ENCODE measurements at regions not wholly inside any gene's neighbourhood (a gene's known extent, or its start where the extent isn't known, plus 50 kb on each side); places are given as distances from the start of the nearest gene placed in this dataset.

DNA sequence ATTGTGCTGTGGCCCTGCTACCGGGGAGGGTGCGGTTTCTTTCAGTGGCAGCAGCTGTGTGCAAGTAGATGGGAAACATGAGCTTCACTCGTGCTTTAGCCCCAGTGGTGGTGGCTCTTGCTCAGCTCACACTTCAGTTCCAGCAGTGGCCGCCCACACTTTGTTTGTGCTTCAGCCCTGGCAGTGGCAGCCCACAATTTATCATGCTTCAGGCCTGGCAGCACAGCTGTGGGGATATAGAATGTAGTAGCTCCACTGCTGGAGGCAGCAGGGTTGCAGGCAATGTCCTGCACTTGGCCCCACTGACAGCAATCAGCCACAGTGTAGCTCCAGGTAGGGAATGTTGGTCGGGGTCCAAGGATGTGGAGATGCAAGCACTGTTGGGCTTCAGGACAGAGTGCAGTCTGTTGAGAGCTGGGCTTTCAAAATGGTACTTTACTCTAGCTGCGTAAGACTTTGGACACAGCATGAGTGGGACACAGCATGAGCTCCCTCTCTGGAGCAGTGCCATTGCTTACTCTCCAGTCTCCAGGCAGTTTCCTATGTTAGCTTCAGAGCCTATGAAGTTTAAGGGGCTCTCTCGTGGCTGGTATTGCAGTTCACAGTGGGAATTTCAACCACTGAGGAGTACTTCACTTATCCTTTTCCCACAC, 413.1 kb downstream of the PDGFC start:
- no peak overlapping the region for H3K27ac ChIP-seq (ENCODE audit: low read depth in 2 of 2, low read length in 2 of 2)
- H3K27me3 ChIP-seq (ENCODE audit: control insufficient read depth in 2 of 2, insufficient read depth in 2 of 2, low read length in 2 of 2), result no peaks in the 10 kb centered on the region
- no peaks in the 10 kb centered on the region for H3K4me1 ChIP-seq (ENCODE audit: control insufficient read depth in 2 of 2, insufficient read depth in 2 of 2, low read length in 2 of 2)

DNA sequence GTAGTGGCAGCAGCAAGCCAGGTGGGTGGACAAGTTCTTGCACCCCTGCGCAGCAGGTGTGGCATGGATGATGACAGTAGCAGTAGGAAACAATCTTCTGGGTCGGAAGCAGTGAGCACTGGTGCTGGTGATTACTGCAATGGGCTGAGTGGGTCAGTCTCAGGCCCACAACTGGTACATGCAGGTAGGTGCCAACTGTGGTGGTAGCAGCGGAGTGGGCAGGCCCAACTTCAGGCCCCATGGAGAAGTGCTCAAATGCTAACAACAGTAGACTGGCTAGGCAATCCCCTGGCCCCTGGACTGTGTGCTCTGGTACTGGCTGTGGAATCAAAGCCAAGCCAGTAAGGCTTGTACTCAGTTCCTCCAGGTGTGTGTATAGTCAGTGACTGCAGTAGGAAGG, 413.7 kb downstream of the PDGFC start:
- H3K4me1 ChIP-seq (ENCODE audit: control insufficient read depth in 2 of 2, insufficient read depth in 2 of 2, low read length in 2 of 2), result no peaks in the 10 kb centered on the region
- H3K36me3 ChIP-seq (ENCODE audit: control insufficient read depth in 2 of 2, insufficient read depth in 2 of 2, low read length in 2 of 2), result no peaks in the 10 kb centered on the region
- H3K9ac ChIP-seq (ENCODE audit: low read depth in 1 of 2, low read length in 2 of 2), result no peak overlapping the region
- no peak overlapping the region for H3K27ac ChIP-seq (ENCODE audit: low read depth in 2 of 2, low read length in 2 of 2)
- H3K27me3 ChIP-seq (ENCODE audit: control insufficient read depth in 2 of 2, insufficient read depth in 2 of 2, low read length in 2 of 2), result no peaks in the 10 kb centered on the region
- no peaks in the 10 kb centered on the region for H3K9me3 ChIP-seq (ENCODE audit: control insufficient read depth in 2 of 2, low read length in 2 of 2)
- H3K4me3 ChIP-seq (ENCODE audit: low read length in 2 of 2), result no peak overlapping the region

More for the DNA sequence above, 413.1 kb downstream of the PDGFC start:
- Histone ChIP-seq H3K9ac (ENCODE audit: low read depth in 1 of 2, low read length in 2 of 2) (no peak overlapping the region), H3K9me3 (ENCODE audit: control insufficient read depth in 2 of 2, low read length in 2 of 2) (no peaks in the 10 kb centered on the region), H3K36me3 (ENCODE audit: control insufficient read depth in 2 of 2, insufficient read depth in 2 of 2, low read length in 2 of 2) (no peaks in the 10 kb centered on the region), H3K4me3 (ENCODE audit: low read length in 2 of 2) (no peak overlapping the region)

DNA sequence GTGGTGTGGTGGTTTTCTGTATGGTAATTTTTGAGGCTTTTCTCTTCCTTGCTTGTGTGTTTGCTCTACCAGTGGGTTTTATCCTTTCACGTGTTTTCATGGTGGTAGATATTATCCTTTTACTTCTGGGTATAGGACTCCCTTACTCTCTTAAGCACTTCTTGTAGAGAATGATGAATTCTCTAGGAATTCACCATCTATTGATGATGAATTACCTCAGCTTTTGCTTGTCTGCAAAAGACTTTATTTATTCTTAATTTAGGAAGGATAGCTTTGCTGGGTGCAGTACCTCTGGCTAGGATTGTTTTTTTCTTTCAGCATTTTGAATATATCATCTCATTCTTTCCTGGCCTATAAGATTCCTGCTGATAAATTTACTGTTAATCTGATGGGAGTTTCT, 415.3 kb downstream of the PDGFC start:
- Histone ChIP-seq H3K4me3 (ENCODE audit: low read length in 2 of 2) (no peak overlapping the region), H3K27me3 (ENCODE audit: control insufficient read depth in 2 of 2, insufficient read depth in 2 of 2, low read length in 2 of 2) (no peaks in the 10 kb centered on the region), H3K9ac (ENCODE audit: low read depth in 1 of 2, low read length in 2 of 2) (no peak overlapping the region), H3K9me3 (ENCODE audit: control insufficient read depth in 2 of 2, low read length in 2 of 2) (no peaks in the 10 kb centered on the region), H3K36me3 (ENCODE audit: control insufficient read depth in 2 of 2, insufficient read depth in 2 of 2, low read length in 2 of 2) (no peaks in the 10 kb centered on the region), H3K27ac (ENCODE audit: low read depth in 2 of 2, low read length in 2 of 2) (no peak overlapping the region), H3K4me1 (ENCODE audit: control insufficient read depth in 2 of 2, insufficient read depth in 2 of 2, low read length in 2 of 2) (no peaks in the 10 kb centered on the region)

DNA sequence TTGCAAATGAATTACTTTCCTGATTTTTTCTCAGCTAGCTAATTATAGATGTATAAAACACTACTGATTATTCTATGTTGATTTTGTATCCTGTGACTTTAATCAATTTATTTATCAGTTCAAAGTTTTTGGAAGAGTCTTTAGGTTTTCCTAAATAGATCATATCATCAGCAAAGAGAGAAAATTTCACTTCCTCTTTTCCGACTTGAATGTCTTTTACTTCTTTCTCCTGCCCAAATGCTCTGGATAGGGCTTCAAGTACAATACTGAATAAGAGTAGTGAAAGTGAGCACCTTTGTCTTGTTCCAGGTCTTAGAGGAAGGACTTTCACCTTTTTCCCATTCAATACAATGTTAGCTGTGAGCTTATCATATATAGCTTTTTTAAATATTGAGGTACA, 417.9 kb downstream of the PDGFC start:
- Histone ChIP-seq H3K9ac (ENCODE audit: low read depth in 1 of 2, low read length in 2 of 2) (no peak overlapping the region), H3K36me3 (ENCODE audit: control insufficient read depth in 2 of 2, insufficient read depth in 2 of 2, low read length in 2 of 2) (no peaks in the 10 kb centered on the region), H3K9me3 (ENCODE audit: control insufficient read depth in 2 of 2, low read length in 2 of 2) (no peaks in the 10 kb centered on the region), H3K4me3 (ENCODE audit: low read length in 2 of 2) (no peak overlapping the region), H3K4me1 (ENCODE audit: control insufficient read depth in 2 of 2, insufficient read depth in 2 of 2, low read length in 2 of 2) (no peaks in the 10 kb centered on the region), H3K27ac (ENCODE audit: low read depth in 2 of 2, low read length in 2 of 2) (no peak overlapping the region), H3K27me3 (ENCODE audit: control insufficient read depth in 2 of 2, insufficient read depth in 2 of 2, low read length in 2 of 2) (no peaks in the 10 kb centered on the region)

DNA sequence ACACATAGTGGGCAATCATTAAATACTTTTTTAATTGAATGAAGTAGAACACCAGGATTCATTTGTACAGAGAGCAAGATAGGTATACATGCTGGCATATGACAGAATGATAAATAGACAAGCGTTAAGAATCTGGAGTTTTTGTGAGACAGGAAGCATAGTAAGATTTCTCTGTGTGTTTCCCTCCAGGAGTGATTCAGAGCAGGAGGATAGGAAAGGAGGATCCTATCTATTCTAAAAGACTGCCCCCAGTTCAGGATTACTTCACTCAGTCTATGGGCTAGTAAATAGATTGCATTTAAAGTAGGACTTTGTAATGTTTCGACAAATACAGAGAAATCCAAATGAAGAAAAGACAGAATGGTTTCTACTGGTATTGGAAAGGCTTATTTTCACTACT, 423.7 kb downstream of the PDGFC start:
- no peaks in the 10 kb centered on the region for H3K36me3 ChIP-seq (ENCODE audit: control insufficient read depth in 2 of 2, insufficient read depth in 2 of 2, low read length in 2 of 2)
- H3K27me3 ChIP-seq (ENCODE audit: control insufficient read depth in 2 of 2, insufficient read depth in 2 of 2, low read length in 2 of 2), result no peaks in the 10 kb centered on the region
- no peak overlapping the region for H3K9ac ChIP-seq (ENCODE audit: low read depth in 1 of 2, low read length in 2 of 2)
- H3K4me3 ChIP-seq (ENCODE audit: low read length in 2 of 2), result no peak overlapping the region
- no peak overlapping the region for H3K27ac ChIP-seq (ENCODE audit: low read depth in 2 of 2, low read length in 2 of 2)
- H3K9me3 ChIP-seq (ENCODE audit: control insufficient read depth in 2 of 2, low read length in 2 of 2), result no peaks in the 10 kb centered on the region
- H3K4me1 ChIP-seq (ENCODE audit: control insufficient read depth in 2 of 2, insufficient read depth in 2 of 2, low read length in 2 of 2), result no peaks in the 10 kb centered on the region

DNA sequence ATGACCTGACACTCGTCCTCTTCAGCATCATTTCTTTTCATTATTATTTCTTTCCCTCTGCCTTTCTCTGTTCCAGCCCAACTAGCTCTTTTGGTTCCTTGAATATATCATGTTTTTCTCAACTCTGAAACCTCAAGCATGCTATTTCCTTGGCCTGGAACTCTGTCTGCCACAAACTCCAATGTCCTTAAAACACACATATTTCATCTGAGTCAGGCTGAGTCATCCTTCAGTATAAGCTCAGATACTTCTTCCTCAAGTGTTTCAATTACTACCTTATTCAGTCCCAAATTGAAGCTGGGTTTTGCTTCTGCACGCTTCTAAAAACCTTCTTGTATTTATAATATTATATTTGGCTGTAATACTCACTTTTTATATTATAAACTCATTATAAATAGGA, 424.2 kb downstream of the PDGFC start:
- no peaks in the 10 kb centered on the region for H3K27me3 ChIP-seq (ENCODE audit: control insufficient read depth in 2 of 2, insufficient read depth in 2 of 2, low read length in 2 of 2)

DNA sequence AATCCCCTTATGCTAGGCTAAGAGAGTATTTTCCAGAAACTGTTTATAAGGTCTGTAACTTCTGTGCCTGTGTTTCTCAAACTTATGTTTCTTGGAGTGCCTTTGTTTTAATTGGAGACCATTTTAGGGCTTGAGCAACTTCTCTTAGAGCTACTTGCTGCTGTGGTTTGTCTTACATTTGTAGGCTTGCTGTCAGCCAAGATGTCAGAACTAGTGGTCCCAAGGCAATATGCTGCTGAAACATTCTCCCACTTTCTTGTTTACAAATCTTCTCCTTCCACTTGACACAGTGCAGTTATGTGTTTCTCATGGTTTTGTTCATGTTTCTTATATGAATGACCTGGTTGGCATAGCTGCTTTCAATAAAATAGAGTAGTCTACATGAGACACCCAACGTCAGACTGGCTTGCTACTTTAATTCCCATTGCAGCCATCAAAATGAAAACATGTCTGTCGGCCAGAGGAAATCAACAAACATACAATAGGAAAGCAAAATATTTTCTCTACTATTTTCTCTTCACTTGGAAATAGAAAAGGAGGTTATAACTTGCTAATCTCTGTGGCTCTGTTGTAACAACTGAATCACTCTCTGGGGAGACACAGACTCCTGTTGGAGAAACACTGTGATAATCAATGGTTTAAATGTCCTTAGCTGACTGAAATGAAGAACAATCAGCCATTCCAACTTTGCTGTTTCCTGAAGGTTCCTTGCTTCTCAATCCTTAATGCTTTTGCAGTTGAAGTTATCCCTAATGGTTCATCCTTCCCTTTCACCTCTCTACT, 426.4 kb downstream of the PDGFC start:
- Histone ChIP-seq H3K4me1 (ENCODE audit: control insufficient read depth in 2 of 2, insufficient read depth in 2 of 2, low read length in 2 of 2) (no peaks in the 10 kb centered on the region), H3K4me3 (ENCODE audit: low read length in 2 of 2) (no peak overlapping the region), H3K27ac (ENCODE audit: low read depth in 2 of 2, low read length in 2 of 2) (no peak overlapping the region), H3K9me3 (ENCODE audit: control insufficient read depth in 2 of 2, low read length in 2 of 2) (no peaks in the 10 kb centered on the region), H3K9ac (ENCODE audit: low read depth in 1 of 2, low read length in 2 of 2) (no peak overlapping the region), H3K27me3 (ENCODE audit: control insufficient read depth in 2 of 2, insufficient read depth in 2 of 2, low read length in 2 of 2) (no peaks in the 10 kb centered on the region), H3K36me3 (ENCODE audit: control insufficient read depth in 2 of 2, insufficient read depth in 2 of 2, low read length in 2 of 2) (no peaks in the 10 kb centered on the region)

More for the DNA sequence above, 424.2 kb downstream of the PDGFC start:
- H3K9ac ChIP-seq (ENCODE audit: low read depth in 1 of 2, low read length in 2 of 2), result no peak overlapping the region
- H3K9me3 ChIP-seq (ENCODE audit: control insufficient read depth in 2 of 2, low read length in 2 of 2), result no peaks in the 10 kb centered on the region
- no peak overlapping the region for H3K27ac ChIP-seq (ENCODE audit: low read depth in 2 of 2, low read length in 2 of 2)
- no peak overlapping the region for H3K4me3 ChIP-seq (ENCODE audit: low read length in 2 of 2)
- H3K4me1 ChIP-seq (ENCODE audit: control insufficient read depth in 2 of 2, insufficient read depth in 2 of 2, low read length in 2 of 2), result no peaks in the 10 kb centered on the region
- H3K36me3 ChIP-seq (ENCODE audit: control insufficient read depth in 2 of 2, insufficient read depth in 2 of 2, low read length in 2 of 2), result no peaks in the 10 kb centered on the region

DNA sequence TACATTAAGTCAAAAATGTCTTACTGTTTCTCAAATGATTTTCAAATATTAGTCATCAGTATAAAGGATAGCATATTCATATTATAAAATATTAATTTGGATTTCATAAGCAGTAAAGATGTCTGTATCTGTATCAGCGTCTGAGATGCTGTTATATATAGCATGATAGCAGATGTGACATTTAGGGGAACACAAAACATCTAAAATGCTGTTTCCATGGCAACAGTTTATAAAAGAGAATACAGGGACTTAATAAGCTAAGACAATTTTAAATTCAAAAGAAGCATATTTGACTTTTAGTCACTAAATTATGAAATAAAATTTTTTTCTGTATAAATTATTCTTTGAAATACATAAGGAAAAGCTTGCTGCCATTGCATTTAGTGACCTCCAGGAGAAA, 432.2 kb downstream of the PDGFC start:
- H3K9me3 ChIP-seq (ENCODE audit: control insufficient read depth in 2 of 2, low read length in 2 of 2), result no peaks in the 10 kb centered on the region
- no peaks in the 10 kb centered on the region for H3K27me3 ChIP-seq (ENCODE audit: control insufficient read depth in 2 of 2, insufficient read depth in 2 of 2, low read length in 2 of 2)
- H3K9ac ChIP-seq (ENCODE audit: low read depth in 1 of 2, low read length in 2 of 2), result no peak overlapping the region
- H3K36me3 ChIP-seq (ENCODE audit: control insufficient read depth in 2 of 2, insufficient read depth in 2 of 2, low read length in 2 of 2), result no peaks in the 10 kb centered on the region
- H3K4me3 ChIP-seq (ENCODE audit: low read length in 2 of 2), result no peak overlapping the region
- no peaks in the 10 kb centered on the region for H3K4me1 ChIP-seq (ENCODE audit: control insufficient read depth in 2 of 2, insufficient read depth in 2 of 2, low read length in 2 of 2)
- H3K27ac ChIP-seq (ENCODE audit: low read depth in 2 of 2, low read length in 2 of 2), result no peak overlapping the region

DNA sequence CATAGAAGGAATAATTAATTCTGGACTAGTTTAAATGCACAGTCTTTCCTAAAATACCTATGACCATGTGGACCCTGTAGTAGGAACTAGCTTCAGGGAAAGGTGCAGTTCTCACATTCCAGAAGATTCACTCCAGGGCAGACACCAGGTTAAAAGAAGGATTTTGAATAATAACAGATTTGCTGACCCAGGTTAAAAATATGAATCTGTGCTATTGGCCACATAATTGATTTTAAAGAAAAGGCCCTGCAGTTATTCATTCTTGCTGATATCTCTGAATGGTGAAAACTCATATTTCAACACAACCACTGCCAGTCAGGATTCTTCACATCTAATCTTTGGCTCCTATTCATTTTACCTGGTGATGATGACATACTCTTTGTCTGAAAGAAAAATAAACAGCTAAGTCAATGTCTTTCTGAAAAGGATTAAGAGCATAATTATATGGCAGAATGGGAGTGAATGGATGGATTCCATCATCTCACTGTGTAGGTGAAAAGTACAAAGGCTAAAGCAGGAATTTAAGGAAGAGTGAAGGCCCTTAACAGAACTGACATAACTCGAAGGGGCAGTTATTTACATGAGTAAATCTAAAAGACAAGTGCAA, 432.8 kb downstream of the PDGFC start:
- Histone ChIP-seq H3K9me3 (ENCODE audit: control insufficient read depth in 2 of 2, low read length in 2 of 2) (no peaks in the 10 kb centered on the region), H3K9ac (ENCODE audit: low read depth in 1 of 2, low read length in 2 of 2) (no peak overlapping the region), H3K36me3 (ENCODE audit: control insufficient read depth in 2 of 2, insufficient read depth in 2 of 2, low read length in 2 of 2) (no peaks in the 10 kb centered on the region), H3K27me3 (ENCODE audit: control insufficient read depth in 2 of 2, insufficient read depth in 2 of 2, low read length in 2 of 2) (no peaks in the 10 kb centered on the region), H3K4me3 (ENCODE audit: low read length in 2 of 2) (no peak overlapping the region), H3K27ac (ENCODE audit: low read depth in 2 of 2, low read length in 2 of 2) (no peak overlapping the region), H3K4me1 (ENCODE audit: control insufficient read depth in 2 of 2, insufficient read depth in 2 of 2, low read length in 2 of 2) (no peaks in the 10 kb centered on the region)

DNA sequence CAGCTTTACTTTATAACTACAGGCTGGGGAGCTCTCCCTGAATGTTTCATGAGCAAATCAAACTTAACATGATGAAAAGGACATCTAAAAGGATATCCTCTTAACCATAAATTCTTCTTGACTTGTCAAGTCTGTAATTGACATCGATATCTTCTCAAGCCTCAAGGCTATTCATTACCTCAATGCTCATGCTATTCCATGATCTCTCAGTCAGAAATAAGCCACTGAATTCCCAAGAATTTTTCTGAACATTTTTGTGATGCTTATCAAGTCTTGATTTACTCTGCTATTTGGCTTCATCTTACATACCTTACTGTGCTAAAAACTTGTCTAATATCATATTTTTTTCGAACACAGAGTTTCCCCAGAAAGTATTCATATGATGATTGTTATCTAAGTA, 433.4 kb downstream of the PDGFC start:
- Histone ChIP-seq H3K4me3 (ENCODE audit: low read length in 2 of 2) (no peak overlapping the region), H3K27me3 (ENCODE audit: control insufficient read depth in 2 of 2, insufficient read depth in 2 of 2, low read length in 2 of 2) (no peaks in the 10 kb centered on the region), H3K4me1 (ENCODE audit: control insufficient read depth in 2 of 2, insufficient read depth in 2 of 2, low read length in 2 of 2) (no peaks in the 10 kb centered on the region), H3K9me3 (ENCODE audit: control insufficient read depth in 2 of 2, low read length in 2 of 2) (no peaks in the 10 kb centered on the region), H3K9ac (ENCODE audit: low read depth in 1 of 2, low read length in 2 of 2) (no peak overlapping the region), H3K36me3 (ENCODE audit: control insufficient read depth in 2 of 2, insufficient read depth in 2 of 2, low read length in 2 of 2) (no peaks in the 10 kb centered on the region), H3K27ac (ENCODE audit: low read depth in 2 of 2, low read length in 2 of 2) (no peak overlapping the region)

All from mucosa of rectum (tissue), 2 donors.